LNCaP clone FGC (cell line): ENCODE measurements at regions not wholly inside any gene's neighbourhood (a gene's known extent, or its start where the extent isn't known, plus 50 kb on each side); places are given as distances from the start of the nearest gene placed in this dataset.

Experiments used
- DNase-seq: peaks from one replicate; pipeline ENCODE4 v3.0.0-alpha.2; 2011; ENCODE audit warnings: low read depth
- H3K4me3 ChIP-seq: 2 replicates; pipeline ENCODE4 v1.5.1; 2011; ENCODE audit warnings: mild to moderate bottlenecking, low read depth, low read length, control low read depth
- TF ChIP-seq, protein P1 (sequence below): IDR thresholded peaks from 2 replicates; pipeline ENCODE4 v1.5.1; 2012; ENCODE audit warnings: mild to moderate bottlenecking; ENCODE audit not compliant: control insufficient read depth, insufficient read depth; ENCODE audit errors: extremely low read depth

DNA sequence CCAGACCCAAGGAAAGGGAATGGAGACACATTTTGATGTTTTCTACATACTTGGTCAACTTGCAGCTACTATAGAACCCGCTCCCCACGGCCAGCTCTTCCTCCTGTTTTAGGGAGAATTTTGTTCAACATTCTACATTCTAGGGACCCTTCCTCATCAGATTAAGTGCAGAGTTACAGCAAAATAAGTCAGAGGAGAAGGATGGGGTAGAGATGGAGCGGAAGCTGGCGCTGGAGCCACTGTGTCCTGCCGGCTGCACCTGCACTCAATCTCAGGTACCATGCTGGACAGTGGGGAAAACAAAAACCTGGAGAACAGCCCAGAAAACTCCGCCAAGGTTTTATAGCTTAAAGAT is 79.4 kb upstream of the EN2 start:
- peak; percentile 54 for DNase-seq
- no peak overlapping the region for H3K4me3 ChIP-seq
- TF ChIP-seq, protein P1, sequence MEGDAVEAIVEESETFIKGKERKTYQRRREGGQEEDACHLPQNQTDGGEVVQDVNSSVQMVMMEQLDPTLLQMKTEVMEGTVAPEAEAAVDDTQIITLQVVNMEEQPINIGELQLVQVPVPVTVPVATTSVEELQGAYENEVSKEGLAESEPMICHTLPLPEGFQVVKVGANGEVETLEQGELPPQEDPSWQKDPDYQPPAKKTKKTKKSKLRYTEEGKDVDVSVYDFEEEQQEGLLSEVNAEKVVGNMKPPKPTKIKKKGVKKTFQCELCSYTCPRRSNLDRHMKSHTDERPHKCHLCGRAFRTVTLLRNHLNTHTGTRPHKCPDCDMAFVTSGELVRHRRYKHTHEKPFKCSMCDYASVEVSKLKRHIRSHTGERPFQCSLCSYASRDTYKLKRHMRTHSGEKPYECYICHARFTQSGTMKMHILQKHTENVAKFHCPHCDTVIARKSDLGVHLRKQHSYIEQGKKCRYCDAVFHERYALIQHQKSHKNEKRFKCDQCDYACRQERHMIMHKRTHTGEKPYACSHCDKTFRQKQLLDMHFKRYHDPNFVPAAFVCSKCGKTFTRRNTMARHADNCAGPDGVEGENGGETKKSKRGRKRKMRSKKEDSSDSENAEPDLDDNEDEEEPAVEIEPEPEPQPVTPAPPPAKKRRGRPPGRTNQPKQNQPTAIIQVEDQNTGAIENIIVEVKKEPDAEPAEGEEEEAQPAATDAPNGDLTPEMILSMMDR, result no peak

- H3K4me3 ChIP-seq, result no peak overlapping the region
- TF ChIP-seq, protein P1, result no peak
- no peak for DNase-seq
Measured at GRCh38 chr7:155378959-155379871, 78.7 kb upstream of the EN2 start.

DNA sequence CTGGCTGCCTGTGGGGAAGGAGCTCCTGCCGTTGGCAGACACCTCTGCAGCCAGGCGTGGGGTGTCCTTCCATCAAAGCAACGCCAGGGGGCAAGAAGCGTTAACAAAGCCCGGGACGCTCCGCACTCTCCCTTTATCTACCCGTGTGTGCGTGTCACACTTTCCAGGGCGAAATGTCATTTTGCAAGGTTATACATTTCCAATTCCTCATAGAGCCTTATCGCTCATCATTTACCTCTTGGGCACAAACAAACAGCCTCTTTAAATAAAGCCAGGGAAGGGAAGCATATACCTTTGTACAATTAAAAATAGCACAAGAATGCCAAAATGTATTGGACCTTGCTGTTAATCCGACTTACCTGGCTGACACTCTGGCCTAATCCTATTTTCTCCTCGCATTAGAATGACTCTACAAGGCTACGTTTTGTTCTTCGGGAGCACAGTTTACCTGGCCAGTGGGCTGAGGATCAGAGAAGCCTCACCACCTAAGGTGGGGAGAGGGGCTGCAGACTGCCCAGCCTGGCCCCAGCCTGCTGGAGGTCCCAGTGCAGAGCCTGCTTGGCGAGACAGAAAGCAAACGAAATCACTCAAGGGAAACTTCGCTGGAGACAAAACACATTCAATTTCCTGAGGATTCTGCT is 77.6 kb upstream of the EN2 start:
- TF ChIP-seq, protein P1, result peak; percentile 77
- no peak overlapping the region for H3K4me3 ChIP-seq
- DNase-seq, result peak; percentile 56

- DNase-seq, result no peak
- TF ChIP-seq, protein P1, result no peak
- no peak overlapping the region for H3K4me3 ChIP-seq
Measured at GRCh38 chr7:155380976-155381851, 76.7 kb upstream of the EN2 start.

DNA sequence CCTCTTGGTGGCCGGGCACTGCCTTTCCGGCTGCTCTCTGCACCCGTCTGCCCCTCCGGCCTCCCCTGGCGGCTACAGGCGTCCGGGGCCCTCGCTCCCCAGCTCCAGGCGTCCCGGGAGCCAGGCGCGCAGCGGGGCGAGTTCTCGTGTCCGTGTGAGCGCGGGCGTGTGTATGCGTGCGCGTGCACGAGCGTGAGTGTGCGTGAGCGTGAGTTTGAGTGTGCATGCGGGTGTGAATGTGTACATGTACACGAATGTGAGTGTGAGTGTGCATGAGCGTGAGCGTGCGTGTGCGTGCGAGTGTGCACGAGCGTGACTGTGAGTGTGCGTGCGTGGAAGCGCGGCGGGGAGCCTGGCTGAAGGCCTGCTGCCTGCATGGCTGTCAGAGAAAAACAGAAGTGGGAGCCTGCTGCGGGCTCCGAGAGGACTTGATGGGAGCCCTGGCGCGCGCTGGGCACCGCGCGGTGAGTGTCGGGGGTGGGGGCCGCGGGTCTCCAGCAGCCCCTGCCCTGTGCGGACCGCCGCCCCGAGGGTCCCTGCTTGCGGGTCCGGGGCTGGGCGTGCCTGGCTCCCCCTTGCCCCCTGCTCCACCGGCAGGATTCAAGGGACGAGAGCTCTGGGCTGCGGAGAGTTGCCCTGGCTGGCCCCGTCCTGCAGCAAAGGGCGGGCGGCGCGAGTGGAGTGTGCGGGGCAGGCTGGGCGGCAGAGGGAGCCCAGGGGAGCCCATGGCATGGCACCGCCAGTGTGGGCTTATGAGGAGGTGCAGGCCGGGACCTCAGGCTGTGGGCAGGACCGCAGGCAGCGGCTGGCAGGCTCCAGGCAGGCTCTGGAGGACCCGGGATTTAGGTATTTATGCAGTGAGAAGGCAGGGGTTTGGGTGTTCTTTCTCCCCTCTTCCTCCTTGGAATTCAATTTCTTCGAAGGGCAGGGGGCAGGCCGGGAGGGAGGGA is 75.8 kb upstream of the EN2 start:
- TF ChIP-seq, protein P1, result no peak
- H3K4me3 ChIP-seq, result no peak overlapping the region
- DNase-seq, result no peak

- H3K4me3 ChIP-seq, result no peak overlapping the region
- DNase-seq, result no peak
- TF ChIP-seq, protein P1, result no peak
Measured at GRCh38 chr7:155382802-155383171, 75.1 kb upstream of the EN2 start.
